ENCODE measurements at regions not wholly inside any gene's neighbourhood (a gene's known extent, or its start where the extent isn't known, plus 50 kb on each side); places are given as distances from the start of the nearest gene placed in this dataset.

GRCh38 chr2:163541943-163542342 is 193.9 kb downstream of the FIGN start:
- no peaks in the 10 kb centered on the region for H3K4me1 ChIP-seq (ENCODE audit: control insufficient read depth, insufficient read depth, low read length)
- H3K36me3 ChIP-seq (ENCODE audit: control insufficient read depth, insufficient read depth, low read length), result no peaks in the 10 kb centered on the region
- H3K4me3 ChIP-seq (ENCODE audit: insufficient read depth, low read depth, low read length), result no peak overlapping the region
- no peaks in the 10 kb centered on the region for H3K27me3 ChIP-seq (ENCODE audit: control insufficient read depth, insufficient read depth, low read length, poor library complexity, severe bottlenecking)
- H3K9me3 ChIP-seq (ENCODE audit: control insufficient read depth, low read length), result no peaks in the 10 kb centered on the region
- H3K27ac ChIP-seq (ENCODE audit: insufficient read depth, low read depth, low read length, poor library complexity, severe bottlenecking), result no peak overlapping the region
- 95 to 99% methylated on average over 1 to 2 of the region's 2 CpGs for WGBS, 2 experiments

DNA sequence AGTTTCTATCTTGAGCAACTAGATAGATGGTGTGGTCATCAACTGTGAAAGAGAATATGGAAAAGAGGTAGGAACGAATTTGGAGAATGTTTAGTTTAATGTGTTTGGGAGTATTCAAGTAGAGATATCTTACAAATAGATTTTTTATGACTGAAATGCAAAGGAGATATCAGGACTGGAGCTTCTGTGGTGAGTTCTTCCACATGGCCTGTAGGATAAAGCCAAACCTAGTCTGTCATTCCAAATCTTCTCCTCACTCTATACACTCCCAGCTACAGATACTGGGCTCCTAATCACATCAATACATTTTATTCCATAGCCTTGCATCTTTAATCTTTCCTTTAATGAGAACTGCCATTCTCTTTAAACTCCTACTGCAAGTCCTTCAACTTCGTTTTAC is 194.3 kb downstream of the FIGN start:
- no peak overlapping the region for H3K27ac ChIP-seq (ENCODE audit: insufficient read depth, low read depth, low read length, poor library complexity, severe bottlenecking)
- H3K27me3 ChIP-seq (ENCODE audit: control insufficient read depth, insufficient read depth, low read length, poor library complexity, severe bottlenecking), result no peaks in the 10 kb centered on the region
- H3K36me3 ChIP-seq (ENCODE audit: control insufficient read depth, insufficient read depth, low read length), result no peaks in the 10 kb centered on the region
- no peaks in the 10 kb centered on the region for H3K9me3 ChIP-seq (ENCODE audit: control insufficient read depth, low read length)
- WGBS, 2 experiments, result 96% methylated on average over 2 of the region's 2 CpGs
- H3K4me3 ChIP-seq (ENCODE audit: insufficient read depth, low read depth, low read length), result no peak overlapping the region
- H3K4me1 ChIP-seq (ENCODE audit: control insufficient read depth, insufficient read depth, low read length), result no peaks in the 10 kb centered on the region

DNA sequence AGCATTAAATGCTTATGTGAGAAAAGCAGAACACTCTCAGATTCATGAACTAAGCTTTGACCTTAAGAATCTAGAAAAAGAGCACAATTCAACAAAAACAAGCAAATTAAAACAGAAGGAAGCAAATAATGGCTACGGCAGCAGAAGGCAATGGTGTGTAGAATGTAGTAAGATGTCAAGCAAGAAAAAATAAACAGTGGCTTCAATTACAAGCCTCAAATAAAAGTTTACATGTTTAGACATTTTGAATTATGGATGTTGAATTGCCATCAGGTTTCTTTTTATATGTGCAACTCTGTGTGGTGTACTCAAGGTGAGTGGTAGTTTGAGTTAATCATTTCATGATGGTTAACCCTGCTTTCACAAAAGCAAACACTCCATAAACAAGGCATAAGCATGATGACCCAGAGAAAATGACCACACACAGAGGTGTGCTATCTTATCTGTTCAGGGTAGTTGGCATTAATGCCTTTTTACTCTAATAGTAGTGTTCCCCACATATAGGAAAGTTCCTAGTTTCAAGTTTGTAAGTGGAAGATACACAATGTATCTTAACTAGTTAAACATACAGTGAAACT is 207.1 kb downstream of the FIGN start:
- no peaks in the 10 kb centered on the region for H3K27me3 ChIP-seq (ENCODE audit: control insufficient read depth, insufficient read depth, low read length, poor library complexity, severe bottlenecking)
- no peak overlapping the region for H3K27ac ChIP-seq (ENCODE audit: insufficient read depth, low read depth, low read length, poor library complexity, severe bottlenecking)
- no peak overlapping the region for H3K4me3 ChIP-seq (ENCODE audit: insufficient read depth, low read depth, low read length)
- 100% methylated on average over 1 of the region's 1 CpG for WGBS, 2 experiments
- H3K4me1 ChIP-seq (ENCODE audit: control insufficient read depth, insufficient read depth, low read length), result no peaks in the 10 kb centered on the region
- H3K9me3 ChIP-seq (ENCODE audit: control insufficient read depth, low read length), result no peaks in the 10 kb centered on the region
- H3K36me3 ChIP-seq (ENCODE audit: control insufficient read depth, insufficient read depth, low read length), result no peaks in the 10 kb centered on the region

- H3K9me3 ChIP-seq (ENCODE audit: control insufficient read depth, low read length), result no peaks in the 10 kb centered on the region
- H3K4me3 ChIP-seq (ENCODE audit: insufficient read depth, low read depth, low read length), result no peak overlapping the region
- no peaks in the 10 kb centered on the region for H3K36me3 ChIP-seq (ENCODE audit: control insufficient read depth, insufficient read depth, low read length)
- no peak overlapping the region for H3K27ac ChIP-seq (ENCODE audit: insufficient read depth, low read depth, low read length, poor library complexity, severe bottlenecking)
- H3K4me1 ChIP-seq (ENCODE audit: control insufficient read depth, insufficient read depth, low read length), result no peaks in the 10 kb centered on the region
- no peaks in the 10 kb centered on the region for H3K27me3 ChIP-seq (ENCODE audit: control insufficient read depth, insufficient read depth, low read length, poor library complexity, severe bottlenecking)
These were observed 208.4 kb downstream of the FIGN start for GRCh38 chr2:163527381-163527780.

GRCh38 chr2:163518762-163519161 is 217.0 kb downstream of the FIGN start:
- H3K27ac ChIP-seq (ENCODE audit: insufficient read depth, low read depth, low read length, poor library complexity, severe bottlenecking), result no peak overlapping the region
- no peaks in the 10 kb centered on the region for H3K36me3 ChIP-seq (ENCODE audit: control insufficient read depth, insufficient read depth, low read length)
- H3K27me3 ChIP-seq (ENCODE audit: control insufficient read depth, insufficient read depth, low read length, poor library complexity, severe bottlenecking), result no peaks in the 10 kb centered on the region
- WGBS, 2 experiments, result 85 to 97% methylated on average over 2 of the region's 2 CpGs
- no peak overlapping the region for H3K4me3 ChIP-seq (ENCODE audit: insufficient read depth, low read depth, low read length)
- no peaks in the 10 kb centered on the region for H3K9me3 ChIP-seq (ENCODE audit: control insufficient read depth, low read length)
- H3K4me1 ChIP-seq (ENCODE audit: control insufficient read depth, insufficient read depth, low read length), result no peaks in the 10 kb centered on the region

DNA sequence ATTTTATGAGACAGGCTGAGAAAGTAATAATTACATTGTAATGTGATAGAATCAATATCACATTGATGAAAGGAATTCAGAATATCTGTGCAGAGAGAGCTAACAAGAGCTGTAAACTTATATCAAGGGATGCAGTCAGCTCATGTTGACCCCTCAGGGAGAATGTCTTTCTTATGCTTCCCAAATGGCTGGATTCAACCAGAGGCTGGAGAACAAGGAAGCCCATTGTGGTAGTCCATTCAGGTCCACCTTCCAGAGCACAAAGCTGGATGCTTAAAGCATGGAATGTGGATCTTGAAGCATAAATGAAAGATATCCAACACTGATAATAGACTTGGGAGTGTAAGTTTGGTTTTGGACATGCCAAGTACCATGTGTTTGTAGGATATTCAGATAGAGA is 220.0 kb downstream of the FIGN start:
- H3K36me3 ChIP-seq (ENCODE audit: control insufficient read depth, insufficient read depth, low read length), result no peaks in the 10 kb centered on the region
- no peaks in the 10 kb centered on the region for H3K4me1 ChIP-seq (ENCODE audit: control insufficient read depth, insufficient read depth, low read length)
- H3K4me3 ChIP-seq (ENCODE audit: insufficient read depth, low read depth, low read length), result no peak overlapping the region
- no peaks in the 10 kb centered on the region for H3K9me3 ChIP-seq (ENCODE audit: control insufficient read depth, low read length)
- no peak overlapping the region for H3K27ac ChIP-seq (ENCODE audit: insufficient read depth, low read depth, low read length, poor library complexity, severe bottlenecking)
- H3K27me3 ChIP-seq (ENCODE audit: control insufficient read depth, insufficient read depth, low read length, poor library complexity, severe bottlenecking), result no peaks in the 10 kb centered on the region

GRCh38 chr2:163505281-163505680 is 230.5 kb downstream of the FIGN start:
- Histone ChIP-seq H3K4me1 (ENCODE audit: control insufficient read depth, insufficient read depth, low read length) (no peaks in the 10 kb centered on the region), H3K9me3 (ENCODE audit: control insufficient read depth, low read length) (no peaks in the 10 kb centered on the region), H3K27ac (ENCODE audit: insufficient read depth, low read depth, low read length, poor library complexity, severe bottlenecking) (no peak overlapping the region), H3K27me3 (ENCODE audit: control insufficient read depth, insufficient read depth, low read length, poor library complexity, severe bottlenecking) (no peaks in the 10 kb centered on the region), H3K36me3 (ENCODE audit: control insufficient read depth, insufficient read depth, low read length) (no peaks in the 10 kb centered on the region), H3K4me3 (ENCODE audit: insufficient read depth, low read depth, low read length) (no peak overlapping the region)
- WGBS, 2 experiments, result 90 to 100% methylated on average over 3 of the region's 3 CpGs

DNA sequence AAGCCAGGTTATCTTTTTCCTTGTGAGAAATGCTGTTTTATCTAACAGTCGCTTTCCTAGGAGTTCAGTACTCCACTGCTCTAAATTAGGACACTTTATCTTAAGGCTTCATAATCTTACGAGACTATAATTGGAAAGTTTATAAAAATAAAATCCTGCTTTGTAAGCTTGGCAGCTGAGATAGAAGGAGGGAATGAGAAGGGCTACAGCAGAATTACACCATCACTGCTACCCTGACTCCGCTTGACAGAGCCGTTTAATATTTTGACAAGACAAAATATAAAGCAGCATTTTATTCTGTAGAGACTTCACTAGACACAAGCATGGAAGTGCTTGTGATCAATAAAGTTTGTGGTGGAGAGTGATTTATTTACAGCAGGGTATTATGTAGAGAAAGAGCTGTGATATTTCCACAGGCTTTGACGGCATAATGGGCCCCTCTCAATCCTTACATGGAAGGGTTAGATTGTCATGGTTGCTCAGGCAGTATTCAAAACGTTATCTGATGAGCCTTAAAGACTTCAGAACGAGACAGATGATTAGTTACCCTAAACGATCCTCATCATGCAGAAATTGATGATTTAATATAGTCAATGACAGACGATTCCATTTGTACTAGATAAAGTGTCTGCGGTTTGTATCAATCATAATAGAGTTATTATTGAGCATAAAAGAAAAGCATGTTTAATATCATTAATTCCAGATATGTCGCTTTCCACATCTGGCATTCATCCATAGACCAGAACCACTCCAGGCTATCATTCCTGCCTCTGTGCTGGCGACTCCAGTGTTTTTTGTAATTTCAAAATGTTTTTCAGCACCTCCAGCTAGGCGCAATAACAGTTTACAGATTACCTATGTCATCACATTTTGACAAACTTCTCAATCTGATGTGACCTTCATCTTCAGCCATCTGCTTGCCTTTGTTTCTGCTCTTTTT is 242.2 kb downstream of the FIGN start:
- no peak overlapping the region for H3K4me3 ChIP-seq (ENCODE audit: insufficient read depth, low read depth, low read length)
- no peaks in the 10 kb centered on the region for H3K36me3 ChIP-seq (ENCODE audit: control insufficient read depth, insufficient read depth, low read length)
- WGBS, 2 experiments, result 95 to 96% methylated on average over 9 to 12 of the region's 13 CpGs
- no peak overlapping the region for H3K27ac ChIP-seq (ENCODE audit: insufficient read depth, low read depth, low read length, poor library complexity, severe bottlenecking)
- no peaks in the 10 kb centered on the region for H3K4me1 ChIP-seq (ENCODE audit: control insufficient read depth, insufficient read depth, low read length)
- no peaks in the 10 kb centered on the region for H3K9me3 ChIP-seq (ENCODE audit: control insufficient read depth, low read length)
- no peaks in the 10 kb centered on the region for H3K27me3 ChIP-seq (ENCODE audit: control insufficient read depth, insufficient read depth, low read length, poor library complexity, severe bottlenecking)

GRCh38 chr2:163491850-163492249 is 244.0 kb downstream of the FIGN start:
- Histone ChIP-seq H3K36me3 (ENCODE audit: control insufficient read depth, insufficient read depth, low read length) (no peaks in the 10 kb centered on the region), H3K27me3 (ENCODE audit: control insufficient read depth, insufficient read depth, low read length, poor library complexity, severe bottlenecking) (no peaks in the 10 kb centered on the region), H3K27ac (ENCODE audit: insufficient read depth, low read depth, low read length, poor library complexity, severe bottlenecking) (no peak overlapping the region), H3K9me3 (ENCODE audit: control insufficient read depth, low read length) (no peaks in the 10 kb centered on the region), H3K4me1 (ENCODE audit: control insufficient read depth, insufficient read depth, low read length) (no peaks in the 10 kb centered on the region), H3K4me3 (ENCODE audit: insufficient read depth, low read depth, low read length) (no peak overlapping the region)
- 88 to 100% methylated on average over 1 to 2 of the region's 2 CpGs for WGBS, 2 experiments

DNA sequence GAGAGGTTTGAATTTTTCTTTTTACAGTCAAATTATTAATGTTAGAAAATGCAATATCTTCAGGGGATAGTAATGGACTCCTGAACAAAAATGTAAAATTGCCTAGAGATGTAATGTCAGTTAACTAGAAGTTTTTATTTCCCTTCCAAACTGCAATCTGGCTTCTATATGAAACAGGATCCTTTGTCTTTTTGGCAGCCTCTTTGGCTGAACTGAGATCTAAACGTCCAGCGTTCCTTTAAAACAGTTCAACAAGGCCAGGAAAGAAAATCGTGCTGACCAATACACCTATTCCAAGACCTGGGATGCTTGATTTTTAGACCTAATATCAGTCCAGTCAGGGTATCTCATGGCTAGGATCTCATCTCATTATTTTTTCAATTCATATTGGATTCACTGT is 245.5 kb downstream of the FIGN start:
- Histone ChIP-seq H3K27ac (ENCODE audit: insufficient read depth, low read depth, low read length, poor library complexity, severe bottlenecking) (no peak overlapping the region), H3K4me1 (ENCODE audit: control insufficient read depth, insufficient read depth, low read length) (no peaks in the 10 kb centered on the region), H3K36me3 (ENCODE audit: control insufficient read depth, insufficient read depth, low read length) (no peaks in the 10 kb centered on the region), H3K27me3 (ENCODE audit: control insufficient read depth, insufficient read depth, low read length, poor library complexity, severe bottlenecking) (no peaks in the 10 kb centered on the region), H3K9me3 (ENCODE audit: control insufficient read depth, low read length) (no peaks in the 10 kb centered on the region), H3K4me3 (ENCODE audit: insufficient read depth, low read depth, low read length) (no peak overlapping the region)
- WGBS, 2 experiments, result 92 to 97% methylated on average over 3 of the region's 3 CpGs
